HUES6 (cell line): ENCODE measurements at regions not wholly inside any gene's neighbourhood (a gene's known extent, or its start where the extent isn't known, plus 50 kb on each side); places are given as distances from the start of the nearest gene placed in this dataset.

Source experiments
- H3K27ac ChIP-seq: 2 replicates; pipeline ENCODE4 v1.7.0; 2013; ENCODE audit warnings: low read depth, mild to moderate bottlenecking, low read length, inconsistent platforms
- H3K27me3 ChIP-seq: 2 replicates; pipeline ENCODE4 v1.6.1; 2013; ENCODE audit warnings: low read length; ENCODE audit not compliant: control insufficient read depth, insufficient read depth
- H3K36me3 ChIP-seq: 2 replicates; pipeline ENCODE4 v1.6.1; 2013; ENCODE audit warnings: low read length; ENCODE audit not compliant: control insufficient read depth, insufficient read depth
- H3K4me1 ChIP-seq: 2 replicates; pipeline ENCODE4 v1.6.1; 2013; ENCODE audit warnings: low read length; ENCODE audit not compliant: control insufficient read depth, insufficient read depth
- H3K4me3 ChIP-seq: 2 replicates; pipeline ENCODE4 v1.5.1; 2013; ENCODE audit warnings: low read depth, low read length
- H3K9ac ChIP-seq: one replicate; pipeline ENCODE4 v1.6.1; 2013; ENCODE audit warnings: mild to moderate bottlenecking, low read length
- H3K9me3 ChIP-seq: 2 replicates; pipeline ENCODE4 v1.6.1; 2013; ENCODE audit warnings: low read depth, low read length; ENCODE audit not compliant: control insufficient read depth, insufficient read depth

- Histone ChIP-seq H3K9me3 (no peaks in the 10 kb centered on the region), H3K36me3 (peaks cover 10% of the 10 kb centered on the region), H3K27me3 (no peaks in the 10 kb centered on the region), H3K4me1 (peaks cover 24% of the 10 kb centered on the region), H3K4me3 (no peak overlapping the region), H3K9ac (no peak overlapping the region), H3K27ac (no peak overlapping the region)
Measured at GRCh38 chr3:42037318-42037945, 53.7 kb upstream of the TRAK1 start.

- Histone ChIP-seq H3K4me1 (peaks cover 33% of the 10 kb centered on the region), H3K27me3 (no peaks in the 10 kb centered on the region), H3K9me3 (no peaks in the 10 kb centered on the region), H3K9ac (no peak overlapping the region), H3K4me3 (no peak overlapping the region), H3K27ac (no peak overlapping the region), H3K36me3 (peaks cover 10% of the 10 kb centered on the region)
Measured at GRCh38 chr3:42036483-42036823, 54.7 kb upstream of the TRAK1 start.

GRCh38 chr3:42035816-42036482, 55.2 kb upstream of the TRAK1 start:
- H3K36me3 ChIP-seq = peaks cover 10% of the 10 kb centered on the region

GRCh38 chr3:42035007-42035406, 56.1 kb upstream of the TRAK1 start:
- H3K27me3 ChIP-seq = no peaks in the 10 kb centered on the region
- no peak overlapping the region for H3K4me3 ChIP-seq
- peaks cover 10% of the 10 kb centered on the region for H3K36me3 ChIP-seq
- peaks cover 35% of the 10 kb centered on the region for H3K4me1 ChIP-seq
- H3K9me3 ChIP-seq = no peaks in the 10 kb centered on the region
- no peak overlapping the region for H3K9ac ChIP-seq
- no peak overlapping the region for H3K27ac ChIP-seq

More at GRCh38 chr3:42035816-42036482, 55.2 kb upstream of the TRAK1 start:
- no peak overlapping the region for H3K27ac ChIP-seq
- no peaks in the 10 kb centered on the region for H3K27me3 ChIP-seq
- no peak overlapping the region for H3K4me3 ChIP-seq
- no peaks in the 10 kb centered on the region for H3K9me3 ChIP-seq
- H3K4me1 ChIP-seq = peaks cover 35% of the 10 kb centered on the region
- no peak overlapping the region for H3K9ac ChIP-seq

- no peak overlapping the region for H3K27ac ChIP-seq
- peaks cover 10% of the 10 kb centered on the region for H3K36me3 ChIP-seq
- H3K4me1 ChIP-seq = peaks cover 35% of the 10 kb centered on the region
Measured at GRCh38 chr3:42033741-42034140, 57.4 kb upstream of the TRAK1 start.

GRCh38 chr3:42032693-42033349, 58.3 kb upstream of the TRAK1 start:
- H3K9ac ChIP-seq = no peak overlapping the region
- peak overlapping the region; percentile 65 for H3K27ac ChIP-seq
- peaks cover 35% of the 10 kb centered on the region for H3K4me1 ChIP-seq
- no peak overlapping the region for H3K4me3 ChIP-seq
- H3K36me3 ChIP-seq = peaks cover 10% of the 10 kb centered on the region
- H3K9me3 ChIP-seq = no peaks in the 10 kb centered on the region
- H3K27me3 ChIP-seq = no peaks in the 10 kb centered on the region

More at GRCh38 chr3:42033741-42034140, 57.4 kb upstream of the TRAK1 start:
- H3K4me3 ChIP-seq = no peak overlapping the region
- H3K9me3 ChIP-seq = no peaks in the 10 kb centered on the region
- H3K9ac ChIP-seq = no peak overlapping the region
- no peaks in the 10 kb centered on the region for H3K27me3 ChIP-seq

- Histone ChIP-seq H3K36me3 (peaks cover 10% of the 10 kb centered on the region), H3K9ac (peak overlapping the region; percentile 17), H3K9me3 (no peaks in the 10 kb centered on the region), H3K4me1 (peaks cover 35% of the 10 kb centered on the region), H3K27ac (peak overlapping the region; percentile 65), H3K4me3 (no peak overlapping the region), H3K27me3 (no peaks in the 10 kb centered on the region)
Measured at GRCh38 chr3:42031808-42032480, 59.2 kb upstream of the TRAK1 start.

- Histone ChIP-seq H3K36me3 (no peaks in the 10 kb centered on the region), H3K27ac (no peak overlapping the region), H3K4me3 (no peak overlapping the region), H3K9ac (no peak overlapping the region), H3K9me3 (no peaks in the 10 kb centered on the region), H3K4me1 (peaks cover 46% of the 10 kb centered on the region), H3K27me3 (no peaks in the 10 kb centered on the region)
Measured at GRCh38 chr3:42028474-42028873, 62.7 kb upstream of the TRAK1 start.

- H3K4me1 ChIP-seq = peaks cover 42% of the 10 kb centered on the region
- H3K4me3 ChIP-seq = no peak overlapping the region
- H3K27me3 ChIP-seq = no peaks in the 10 kb centered on the region
- H3K27ac ChIP-seq = no peak overlapping the region
- no peaks in the 10 kb centered on the region for H3K36me3 ChIP-seq
- H3K9me3 ChIP-seq = no peaks in the 10 kb centered on the region
- no peak overlapping the region for H3K9ac ChIP-seq
Measured at GRCh38 chr3:42027571-42027970, 63.6 kb upstream of the TRAK1 start.

GRCh38 chr3:42025370-42026138, 63.7 kb upstream of the ULK4 start:
- H3K4me1 ChIP-seq = peaks cover 37% of the 10 kb centered on the region
- H3K27ac ChIP-seq = peak overlapping the region; percentile 93
- no peaks in the 10 kb centered on the region for H3K36me3 ChIP-seq
- H3K4me3 ChIP-seq = peak overlapping the region; percentile 45
- no peaks in the 10 kb centered on the region for H3K9me3 ChIP-seq
- H3K27me3 ChIP-seq = no peaks in the 10 kb centered on the region
- H3K9ac ChIP-seq = peak overlapping the region; percentile 34
